LoVo (cell line): ENCODE measurements at regions not wholly inside any gene's neighbourhood (a gene's known extent, or its start where the extent isn't known, plus 50 kb on each side); places are given as distances from the start of the nearest gene placed in this dataset.
"Not testable (repeated sequence)": the region's sequence is repeated elsewhere in the genome, so short reads cannot be mapped to it uniquely, and the experiment has no call there.

Source experiments
- DNase-seq: peaks from one replicate; pipeline ENCODE4 v3.0.0-alpha.2; 2016; ENCODE audit warnings: low spot score

DNA sequence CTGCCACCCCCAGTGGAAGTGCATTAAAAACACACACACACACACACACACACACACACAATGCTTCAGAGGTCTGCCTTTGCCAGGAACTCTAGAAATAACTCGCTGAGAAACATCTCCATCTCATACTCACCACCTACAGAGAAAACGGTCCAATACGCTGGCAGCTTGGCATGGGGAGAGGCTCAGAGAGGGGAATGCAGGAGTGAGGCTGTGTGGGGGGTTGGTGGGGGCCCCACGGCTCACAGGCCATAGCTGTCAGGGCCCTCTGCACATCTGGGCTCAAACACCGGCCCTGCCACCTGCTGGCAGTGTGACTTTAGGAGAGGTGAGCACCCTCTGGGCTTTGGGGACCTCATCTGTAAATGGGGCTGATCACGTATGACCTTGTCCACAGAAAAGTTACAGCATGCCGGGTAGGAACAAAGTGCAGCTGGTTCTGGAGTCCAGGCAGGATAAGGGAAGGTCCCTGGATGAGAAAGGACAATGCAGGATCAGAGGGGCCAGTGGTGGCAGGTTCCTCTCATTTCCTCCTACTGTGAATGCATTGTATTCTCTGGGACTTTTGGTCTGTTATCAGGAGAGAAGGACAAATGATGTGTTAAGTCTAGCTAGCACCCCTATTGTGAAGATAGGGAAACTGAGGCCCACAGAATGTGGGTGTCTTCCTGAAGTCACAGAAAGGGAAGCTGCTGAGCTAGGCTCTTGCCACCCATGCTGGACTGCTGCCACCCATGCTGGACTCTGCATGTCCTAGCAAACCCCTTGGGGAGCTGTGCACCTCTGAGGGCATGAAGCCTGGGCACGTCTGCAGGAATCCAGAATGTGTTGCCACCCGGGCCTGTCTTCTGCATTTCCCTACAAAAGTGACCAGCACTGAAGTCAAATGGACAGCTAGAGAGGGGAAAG lies 404.6 kb downstream of the RPS24 start:
- no peak for DNase-seq

DNA sequence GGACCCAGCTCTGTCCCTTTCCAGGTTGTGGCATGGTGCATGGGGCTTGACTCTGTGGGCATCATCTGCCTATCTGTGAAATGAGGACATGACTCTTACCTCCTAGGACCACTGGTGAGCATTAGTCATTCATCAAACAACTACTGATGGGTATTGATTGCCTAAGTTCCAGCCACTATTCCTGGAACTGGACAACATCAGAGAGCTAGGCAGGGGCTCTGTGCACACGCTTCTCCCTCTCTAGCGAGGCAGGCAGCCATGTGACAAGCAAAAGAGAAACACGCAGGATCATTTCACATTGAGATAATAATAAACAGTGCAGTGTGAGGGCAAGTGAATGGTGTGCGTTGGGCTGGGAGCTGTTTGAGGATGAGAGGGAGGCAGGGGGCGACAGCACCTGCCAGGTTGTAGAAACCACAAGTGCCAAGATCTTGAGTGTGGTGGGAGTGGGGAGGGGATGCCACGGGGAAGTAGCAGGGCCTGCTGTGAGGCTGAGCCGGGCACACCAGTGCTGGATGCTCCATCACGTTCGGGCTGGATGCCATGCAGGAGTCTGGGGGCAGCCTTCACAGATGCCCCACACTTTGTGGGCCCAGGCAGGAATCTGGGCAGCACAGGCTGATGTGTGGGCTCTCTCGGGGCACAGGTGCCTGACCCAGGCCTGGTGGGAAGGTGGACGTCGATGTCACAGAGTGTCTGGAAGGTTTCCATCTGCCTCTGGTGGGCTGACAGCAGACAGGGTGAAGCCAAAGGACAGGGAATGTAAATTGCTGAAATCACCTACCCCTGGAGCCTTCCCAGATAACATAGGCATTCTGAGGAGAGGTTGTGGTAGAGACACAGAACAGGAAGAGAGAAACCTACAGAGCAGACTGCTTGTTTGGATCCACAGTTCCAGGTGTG lies 405.5 kb downstream of the RPS24 start:
- no peak for DNase-seq

DNA sequence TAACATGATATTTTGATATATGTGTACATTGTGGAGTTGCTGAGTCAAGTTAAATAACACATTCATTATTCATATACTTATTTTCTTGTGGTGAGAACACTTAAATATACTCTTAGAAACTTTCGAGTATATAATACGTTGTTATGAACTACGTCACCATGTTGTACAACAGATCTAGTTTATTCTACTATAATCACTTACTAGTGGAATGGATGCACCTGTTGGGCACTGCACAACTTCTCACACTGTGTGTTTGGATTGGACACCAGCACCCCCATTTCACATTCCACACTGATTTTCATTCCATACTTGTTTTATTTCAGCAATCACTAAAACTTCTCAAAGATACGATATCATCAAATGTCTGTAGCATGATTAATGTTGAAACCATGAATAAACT lies 407.3 kb downstream of the RPS24 start:
- DNase-seq: no peak

DNA sequence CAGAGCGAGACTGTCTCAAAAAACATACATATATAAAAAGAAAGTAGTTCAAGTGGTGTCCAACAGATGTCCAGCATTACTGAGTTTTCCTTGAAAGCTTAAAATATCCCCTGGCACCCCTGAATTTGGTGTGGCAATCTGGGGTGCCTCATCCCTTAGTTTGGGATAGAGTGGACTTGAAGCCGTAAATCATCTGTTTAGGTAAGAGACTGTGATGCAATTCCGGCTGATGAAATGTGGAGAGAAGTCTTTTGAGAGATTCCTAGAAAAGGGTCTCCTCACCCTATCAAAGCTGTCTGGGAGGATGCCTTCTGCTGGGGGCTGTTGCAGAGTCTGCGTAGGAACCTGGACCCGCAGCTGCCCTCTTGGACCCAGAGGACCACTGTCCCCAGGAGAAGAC lies 408.0 kb downstream of the RPS24 start:
- no peak for DNase-seq

DNA sequence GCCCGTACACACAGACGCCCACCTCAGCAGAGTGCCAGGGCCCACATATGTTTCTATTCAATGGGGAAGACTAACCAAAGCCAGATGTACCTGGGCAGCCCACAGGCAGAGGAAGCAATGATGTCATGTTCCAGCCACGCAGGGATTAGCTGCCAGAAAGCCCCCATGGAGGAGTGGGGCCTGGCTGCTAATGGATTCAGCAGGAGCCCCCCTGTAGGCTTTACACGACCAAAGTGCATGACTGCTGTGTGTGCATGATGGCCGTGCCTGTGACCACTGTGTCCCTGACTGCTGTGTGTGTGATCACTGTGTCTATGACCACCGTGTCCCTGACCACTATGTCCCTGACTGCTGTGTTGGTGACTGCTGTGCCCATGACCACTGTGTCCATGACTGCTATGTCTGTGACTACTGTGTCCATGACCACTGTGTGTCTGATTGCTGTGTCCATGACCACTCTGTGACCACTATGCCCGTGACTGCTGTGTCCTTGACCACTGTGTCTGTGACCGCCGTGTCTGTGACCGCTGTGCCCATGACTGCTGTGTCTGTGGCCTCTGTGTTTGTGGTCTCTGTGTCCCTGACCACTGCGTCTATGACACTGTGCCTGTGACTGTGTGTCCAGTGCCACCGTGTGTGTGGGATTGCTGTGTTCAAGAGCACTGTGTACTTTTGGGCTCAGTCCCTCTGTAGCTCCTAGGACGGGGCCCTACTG lies 409.3 kb downstream of the RPS24 start:
- no peak for DNase-seq

DNA sequence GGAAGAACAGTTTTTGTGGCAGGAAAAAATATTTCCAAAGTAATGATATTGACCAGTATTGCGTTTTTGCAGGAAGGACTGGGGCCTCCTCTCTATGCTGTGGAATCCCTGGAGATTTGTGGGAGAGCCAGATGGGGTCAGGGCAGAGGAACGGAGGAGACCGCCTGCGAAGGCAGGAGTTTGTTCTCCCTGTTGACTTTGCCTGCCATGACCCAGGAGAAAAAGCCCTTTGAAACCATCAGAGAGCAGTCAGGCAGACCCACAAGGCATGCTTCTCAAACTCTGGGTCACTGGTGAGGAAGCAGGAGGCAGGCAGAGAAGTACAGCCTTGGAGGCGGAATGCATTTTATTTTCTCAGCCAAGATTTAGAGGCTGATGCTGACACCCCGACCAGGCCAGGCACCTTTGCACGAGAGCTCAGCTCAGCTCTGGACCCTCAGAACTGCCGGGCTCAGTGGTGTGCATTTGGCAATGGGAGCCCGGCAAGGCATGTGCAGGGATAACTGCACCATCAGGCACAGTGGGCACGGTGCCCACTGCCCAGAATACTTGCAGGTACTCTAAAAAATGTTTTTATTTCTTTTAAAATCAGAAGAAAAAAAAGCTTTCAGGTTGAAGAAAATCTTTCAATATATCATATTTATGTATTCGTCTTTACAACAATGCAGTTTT lies 410.4 kb downstream of the RPS24 start:
- no peak for DNase-seq

DNA sequence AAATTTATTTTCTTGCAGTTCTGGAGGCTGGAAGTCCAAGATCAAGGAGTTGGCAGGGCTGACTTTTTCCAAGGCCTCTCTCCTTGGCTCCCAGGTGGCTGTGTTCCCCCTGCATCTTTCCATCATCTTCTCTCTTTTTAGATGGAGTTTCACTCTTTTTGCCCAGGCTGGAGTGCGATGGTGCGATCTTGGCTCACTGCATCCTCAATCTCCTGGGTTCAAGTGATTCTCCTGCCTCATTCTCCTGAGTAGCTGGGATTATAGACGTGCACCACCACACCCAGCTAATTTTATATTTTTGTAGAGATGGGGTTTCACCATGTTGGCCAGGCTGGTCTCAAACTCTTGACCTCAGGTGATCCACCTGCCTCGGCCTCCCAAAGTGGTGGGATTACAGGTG lies 411.1 kb downstream of the RPS24 start:
- not testable (repeated sequence) for DNase-seq

DNA sequence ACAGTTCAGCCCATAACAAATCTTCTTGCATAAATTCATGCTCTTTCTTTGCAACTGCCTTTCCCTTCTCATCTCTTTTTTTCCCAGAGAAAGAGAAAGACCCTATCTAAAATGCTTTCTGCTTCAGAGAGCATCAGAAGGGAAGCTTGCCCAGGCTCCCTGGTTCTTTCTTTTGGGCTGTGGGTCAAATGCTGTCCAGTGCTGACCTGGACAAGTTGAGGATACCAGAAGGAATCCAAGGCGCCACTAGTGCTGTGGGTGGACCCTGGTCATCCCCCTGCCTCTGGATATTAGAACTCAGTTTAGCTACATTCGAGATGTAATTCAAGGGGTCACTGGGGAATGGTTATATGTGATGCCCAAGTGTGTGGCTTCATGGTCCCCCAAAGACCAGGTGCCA lies 411.6 kb downstream of the RPS24 start:
- DNase-seq: no peak

DNA sequence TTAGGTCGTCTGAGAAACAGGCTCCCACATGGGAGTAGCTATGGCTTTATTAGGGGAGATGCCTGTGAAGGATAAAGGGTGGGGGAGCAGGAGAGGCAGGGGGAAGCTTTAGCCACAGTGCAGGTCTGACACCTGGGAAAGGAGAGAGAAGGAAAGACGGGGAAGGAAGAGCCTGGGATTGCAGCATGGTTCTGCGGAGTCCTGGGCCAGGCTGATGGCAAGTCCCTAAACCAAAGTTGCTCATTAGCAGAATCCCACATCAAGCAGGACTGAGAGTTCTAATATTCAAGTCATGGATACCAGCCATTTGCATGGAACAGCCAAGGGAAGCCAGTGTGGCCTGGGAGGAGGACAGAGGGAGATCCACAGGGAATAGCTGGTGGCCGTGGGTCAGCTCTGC lies 414.8 kb downstream of the RPS24 start:
- DNase-seq: no peak

DNA sequence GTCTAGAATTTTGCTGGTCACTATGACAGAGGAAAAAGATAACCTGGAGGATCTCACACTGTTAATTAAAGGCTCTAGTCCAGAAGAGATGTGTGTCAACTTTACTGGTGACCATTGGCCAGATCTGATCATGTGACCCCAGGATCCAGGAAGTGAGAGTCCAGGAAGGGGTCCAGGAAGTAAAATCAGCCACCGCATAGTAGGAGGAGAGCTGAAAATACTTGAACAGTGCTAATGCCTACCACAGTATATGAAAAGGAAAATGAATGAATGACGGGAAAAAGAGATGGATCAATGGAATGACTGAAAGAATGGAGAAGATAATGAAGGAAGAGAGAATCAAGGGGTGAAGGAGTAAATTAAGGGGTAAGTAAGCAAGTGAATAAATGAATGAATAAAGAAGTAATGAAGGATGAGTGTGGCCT lies 415.3 kb downstream of the RPS24 start:
- DNase-seq: no peak

DNA sequence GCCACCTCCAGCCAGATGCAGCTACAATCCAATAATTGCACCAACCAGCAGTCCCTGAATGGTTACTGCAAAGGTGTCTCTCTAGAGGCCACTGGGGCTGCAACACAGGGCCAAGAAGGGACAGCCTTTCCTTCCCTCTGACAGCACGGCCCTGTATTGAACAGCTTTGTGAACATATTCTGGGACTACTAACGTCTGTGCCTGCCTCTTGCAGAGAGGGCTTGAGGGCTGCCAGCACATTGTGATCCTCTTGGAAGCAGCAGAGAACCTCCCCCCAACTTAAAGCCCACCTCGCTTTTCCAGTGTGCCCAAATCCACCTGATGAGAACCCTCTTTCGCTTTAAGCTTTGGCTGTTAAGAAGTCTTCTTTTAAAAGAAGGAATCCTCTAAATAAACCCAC lies 415.9 kb downstream of the RPS24 start:
- no peak for DNase-seq

DNA sequence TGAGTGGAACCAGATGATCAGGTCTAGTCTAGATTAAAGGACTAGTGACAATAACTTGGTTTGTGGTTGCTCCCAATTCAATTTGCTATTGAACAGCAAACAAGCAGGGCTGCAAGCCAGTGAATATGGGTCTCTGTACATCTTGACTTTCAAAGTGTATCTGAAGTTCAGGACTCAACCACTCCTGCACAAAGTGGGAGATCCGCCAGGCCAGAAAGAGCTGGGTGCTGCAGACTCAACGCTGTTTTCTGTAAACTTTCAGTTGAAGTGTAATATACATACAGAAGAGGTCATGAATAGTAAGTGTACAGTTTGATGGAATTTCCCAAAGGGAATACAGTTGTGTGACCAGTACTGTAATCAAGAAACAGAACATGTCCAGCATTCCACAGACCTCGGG lies 416.6 kb downstream of the RPS24 start:
- DNase-seq: no peak

DNA sequence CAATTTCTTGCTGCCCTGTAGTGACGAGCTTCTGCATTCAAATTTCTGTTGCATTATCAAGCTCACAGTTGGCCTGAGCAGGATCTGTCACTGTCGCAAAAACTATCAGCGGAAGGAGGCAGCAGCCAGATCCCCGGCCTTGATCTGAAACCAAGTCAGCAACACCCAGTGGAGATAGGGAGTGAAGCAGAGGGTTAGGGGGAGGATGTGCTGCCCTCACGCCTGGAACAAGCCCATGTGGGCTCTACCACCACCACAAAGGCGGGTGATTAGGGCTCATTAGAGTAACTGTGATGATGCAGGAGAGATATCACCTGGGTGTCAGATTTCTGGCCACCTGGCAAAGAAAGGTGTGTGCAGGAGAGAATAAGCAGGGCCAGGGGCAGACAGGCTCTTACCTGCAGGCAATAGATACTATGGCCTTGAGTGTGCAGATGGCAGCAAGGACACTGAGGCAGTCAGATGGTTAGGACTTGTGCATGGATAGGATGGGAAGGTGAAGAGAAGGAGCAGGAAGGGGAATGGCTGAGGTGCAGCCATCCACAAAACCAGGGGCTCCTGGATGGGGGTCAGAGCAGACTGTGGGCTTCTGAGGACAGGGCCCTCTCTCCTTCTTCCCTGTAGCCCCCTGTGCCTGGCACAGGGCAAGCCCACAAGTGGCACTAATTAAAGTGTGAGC lies 417.3 kb downstream of the RPS24 start:
- DNase-seq: no peak

DNA sequence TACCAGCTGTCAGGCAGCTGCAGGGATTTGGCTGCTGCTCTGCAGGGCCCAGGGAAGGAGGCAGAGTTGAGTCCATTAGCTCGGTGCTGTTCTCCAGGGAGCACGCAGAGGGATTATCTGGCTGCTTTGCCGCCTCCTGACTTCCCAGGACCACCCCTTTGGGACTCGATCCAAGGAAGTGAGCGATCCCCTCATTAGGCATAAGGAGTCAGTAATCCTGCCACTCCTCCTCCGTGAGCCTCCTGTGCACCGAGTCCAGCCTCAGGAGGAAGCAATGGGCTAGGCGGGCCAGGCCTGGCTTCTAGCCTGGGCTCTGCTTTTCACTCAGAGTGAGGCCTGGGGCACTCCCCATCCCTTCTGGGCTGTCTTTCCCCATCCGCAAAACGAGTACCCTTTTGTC lies 417.9 kb downstream of the RPS24 start:
- no peak for DNase-seq

DNA sequence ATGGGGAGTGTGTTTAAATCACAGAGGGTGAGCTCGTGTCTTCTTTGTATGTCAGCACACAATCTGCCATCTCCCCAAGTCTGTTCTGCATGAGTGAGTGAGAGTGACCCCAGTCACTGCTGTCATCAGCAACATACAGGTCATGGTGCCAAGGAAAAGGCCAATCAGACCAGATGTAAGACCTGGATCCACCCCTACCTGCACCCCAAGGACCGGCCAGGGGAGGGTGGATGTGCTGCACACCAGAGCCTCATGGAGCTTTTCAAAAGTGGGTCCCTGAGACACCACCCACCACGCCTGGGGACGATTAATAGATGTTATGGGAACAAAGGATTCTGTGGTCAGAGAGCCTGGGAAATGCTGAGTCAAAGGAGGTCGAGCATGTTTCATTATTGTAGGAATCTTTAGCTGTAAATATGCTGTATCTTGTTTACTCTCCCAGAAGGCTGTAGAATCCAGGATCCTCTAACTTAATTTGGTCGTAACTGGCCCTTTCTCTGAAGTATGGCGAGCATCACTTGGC lies 420.5 kb downstream of the RPS24 start:
- DNase-seq: no peak

DNA sequence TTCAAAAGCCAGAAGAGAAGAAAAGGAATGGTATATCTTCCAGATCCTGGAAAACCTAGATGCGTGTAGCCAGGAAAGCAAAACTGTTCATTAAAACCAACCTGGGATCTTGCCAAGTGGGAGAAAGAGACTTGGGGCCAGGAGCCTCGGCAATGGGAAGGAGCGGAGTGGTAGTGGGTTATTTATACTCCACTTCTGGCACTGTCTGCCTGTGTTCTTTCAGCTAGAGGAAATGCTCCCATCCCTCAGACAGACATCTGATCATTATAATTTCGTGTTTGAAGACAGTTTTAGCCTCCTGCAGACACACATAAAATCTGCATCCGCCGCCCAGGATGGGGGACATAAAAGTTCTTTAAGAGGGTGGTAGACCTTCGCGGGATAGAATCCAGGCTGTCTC lies 421.6 kb downstream of the RPS24 start:
- no peak for DNase-seq

DNA sequence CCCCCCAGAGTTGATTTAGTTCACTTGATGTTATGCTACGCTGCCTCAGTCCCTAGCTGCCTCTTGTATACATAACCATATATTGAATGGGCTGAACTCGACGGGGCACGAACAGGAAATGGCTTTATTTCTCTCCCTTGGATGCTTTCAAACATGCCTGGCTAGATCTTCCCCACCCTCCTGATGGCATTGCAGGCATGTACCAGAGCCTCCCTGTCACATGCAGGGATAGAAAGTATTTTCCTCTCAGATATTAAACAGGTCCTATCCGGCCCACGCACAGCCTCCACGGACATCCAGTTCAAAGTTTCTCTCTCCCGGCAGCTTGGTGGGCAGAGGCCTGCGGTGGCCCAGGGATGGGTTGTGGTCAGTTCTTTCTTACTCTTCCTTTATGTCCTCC lies 422.1 kb downstream of the RPS24 start:
- no peak for DNase-seq

DNA sequence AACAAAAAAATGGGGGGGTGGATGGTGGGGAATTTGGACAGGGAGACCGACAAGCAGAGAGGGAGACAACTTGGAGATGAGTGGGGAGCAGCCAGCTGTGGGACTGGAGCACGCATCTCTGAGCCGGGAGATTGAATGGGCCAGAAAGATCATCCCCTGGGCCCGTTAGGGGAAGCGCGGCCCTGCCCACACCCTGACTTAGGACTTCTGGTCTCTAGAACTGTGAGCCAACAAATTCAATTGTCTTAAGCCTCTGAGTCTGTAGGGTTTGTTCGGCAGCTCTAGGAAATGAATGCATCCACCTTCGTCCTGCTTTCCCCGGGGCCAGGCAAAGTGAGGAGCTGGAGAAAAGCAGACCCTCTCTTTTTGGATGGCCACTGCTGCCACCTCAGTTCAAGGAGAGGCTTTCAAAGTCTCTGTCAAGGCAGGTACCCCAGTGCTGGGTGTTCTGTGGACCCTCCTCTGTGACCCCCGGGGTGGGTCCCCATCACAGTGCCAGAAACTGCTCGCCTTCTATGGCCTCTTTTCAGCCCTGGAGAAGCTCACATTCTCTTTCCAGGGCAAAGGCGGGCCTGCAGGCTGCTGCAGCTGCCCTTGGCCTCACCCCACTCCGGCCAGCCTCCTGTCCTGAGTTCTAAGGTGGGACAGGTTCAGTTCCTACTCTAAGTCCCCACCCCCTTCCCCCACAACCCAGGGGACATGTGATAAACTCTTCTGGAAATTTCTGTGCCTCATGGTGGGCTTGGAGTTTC lies 423.2 kb downstream of the RPS24 start:
- DNase-seq: no peak

DNA sequence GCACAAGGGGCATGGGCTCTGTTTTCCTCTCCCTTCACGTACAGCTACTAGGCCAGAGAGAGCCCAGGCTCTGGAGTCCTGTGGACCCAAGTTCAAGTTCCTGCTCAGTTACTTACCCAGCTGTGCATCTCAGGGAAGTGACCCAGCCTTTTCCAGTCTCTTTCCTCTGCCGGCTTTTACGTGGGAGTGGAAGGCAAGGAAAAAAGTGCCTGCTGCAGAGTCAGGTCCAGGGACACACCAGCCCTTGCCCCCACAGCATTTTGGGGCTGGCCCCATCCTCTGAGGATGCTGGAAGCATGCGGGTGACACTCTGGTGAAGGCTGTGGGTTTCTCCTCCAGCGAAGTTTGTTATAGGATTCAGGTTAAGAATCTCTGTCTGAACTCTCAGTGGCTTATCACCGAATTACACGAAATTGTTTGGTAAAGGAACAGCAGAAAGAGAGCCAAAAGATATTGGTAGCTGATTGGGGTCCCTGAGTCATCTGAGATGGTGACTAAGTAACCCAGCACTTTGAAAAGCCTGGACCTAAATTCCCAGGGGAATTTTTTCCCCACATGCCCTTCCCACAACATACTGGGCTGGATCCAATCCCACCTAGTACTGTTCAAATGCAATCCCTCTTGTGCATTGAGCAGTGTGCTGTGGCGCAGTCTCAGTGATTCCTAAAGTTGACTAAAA lies 424.3 kb downstream of the RPS24 start:
- DNase-seq: peak; percentile 14
